C4-2B (cell line): ENCODE measurements at regions not wholly inside any gene's neighbourhood (a gene's known extent, or its start where the extent isn't known, plus 50 kb on each side); places are given as distances from the start of the nearest gene placed in this dataset.

Experiments used
- ZFX ChIP-seq: fragments of 450-650 bp; IDR thresholded peaks from 2 replicates; pipeline ENCODE4 v1.6.1; 2017
- TF ChIP-seq, protein P1 (sequence below): fragments of 450-650 bp; conservative IDR thresholded peaks from 2 replicates; pipeline ENCODE4 v1.5.1; 2017; ENCODE audit warnings: mild to moderate bottlenecking

DNA sequence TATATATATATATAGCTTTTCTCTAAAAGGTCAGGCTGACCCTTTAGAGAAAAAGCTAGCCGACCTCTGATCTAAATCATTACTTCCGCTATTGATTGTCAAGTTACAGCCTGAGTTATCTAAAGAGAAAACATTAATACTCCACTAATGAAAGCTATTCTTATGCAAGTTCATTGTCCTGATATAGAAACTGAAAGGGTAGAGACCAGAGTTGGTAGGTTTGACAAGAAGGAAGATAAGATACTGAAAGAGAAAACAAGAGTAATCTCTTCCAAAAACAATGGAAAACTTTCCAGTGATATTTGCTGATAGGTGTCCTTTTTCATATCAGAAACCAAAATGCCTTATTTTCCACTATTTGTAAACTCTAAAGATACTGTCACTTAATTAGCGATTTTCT, 62.8 kb upstream of the SLC39A10 start:
- TF ChIP-seq, protein P1, sequence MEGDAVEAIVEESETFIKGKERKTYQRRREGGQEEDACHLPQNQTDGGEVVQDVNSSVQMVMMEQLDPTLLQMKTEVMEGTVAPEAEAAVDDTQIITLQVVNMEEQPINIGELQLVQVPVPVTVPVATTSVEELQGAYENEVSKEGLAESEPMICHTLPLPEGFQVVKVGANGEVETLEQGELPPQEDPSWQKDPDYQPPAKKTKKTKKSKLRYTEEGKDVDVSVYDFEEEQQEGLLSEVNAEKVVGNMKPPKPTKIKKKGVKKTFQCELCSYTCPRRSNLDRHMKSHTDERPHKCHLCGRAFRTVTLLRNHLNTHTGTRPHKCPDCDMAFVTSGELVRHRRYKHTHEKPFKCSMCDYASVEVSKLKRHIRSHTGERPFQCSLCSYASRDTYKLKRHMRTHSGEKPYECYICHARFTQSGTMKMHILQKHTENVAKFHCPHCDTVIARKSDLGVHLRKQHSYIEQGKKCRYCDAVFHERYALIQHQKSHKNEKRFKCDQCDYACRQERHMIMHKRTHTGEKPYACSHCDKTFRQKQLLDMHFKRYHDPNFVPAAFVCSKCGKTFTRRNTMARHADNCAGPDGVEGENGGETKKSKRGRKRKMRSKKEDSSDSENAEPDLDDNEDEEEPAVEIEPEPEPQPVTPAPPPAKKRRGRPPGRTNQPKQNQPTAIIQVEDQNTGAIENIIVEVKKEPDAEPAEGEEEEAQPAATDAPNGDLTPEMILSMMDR, result no peak
- no peak for TF ChIP-seq ZFX
